ENCODE measurements at regions not wholly inside any gene's neighbourhood (a gene's known extent, or its start where the extent isn't known, plus 50 kb on each side); places are given as distances from the start of the nearest gene placed in this dataset.
A peak's percentile ranks its signal among the peaks of the same experiment; 100 is the strongest.

GRCh38 chr6:21527731-21528130 is 65.8 kb upstream of the SOX4 start:
- peak; percentile 17 for TF ChIP-seq CTCF (IDR thresholded peaks at IDR 0.05; ENCODE audit: borderline replicate concordance, extremely low read depth, low read length, poor library complexity, severe bottlenecking)
- TF ChIP-seq EZH2 (IDR thresholded peaks at IDR 0.05; ENCODE audit: borderline replicate concordance, low read depth, low read length, severe bottlenecking), result no peak

All from DND-41 (cell line).